ENCODE measurements at regions not wholly inside any gene's neighbourhood (a gene's known extent, or its start where the extent isn't known, plus 50 kb on each side); places are given as distances from the start of the nearest gene placed in this dataset.
A peak's percentile ranks its signal among the peaks of the same experiment; 100 is the strongest.

DNA sequence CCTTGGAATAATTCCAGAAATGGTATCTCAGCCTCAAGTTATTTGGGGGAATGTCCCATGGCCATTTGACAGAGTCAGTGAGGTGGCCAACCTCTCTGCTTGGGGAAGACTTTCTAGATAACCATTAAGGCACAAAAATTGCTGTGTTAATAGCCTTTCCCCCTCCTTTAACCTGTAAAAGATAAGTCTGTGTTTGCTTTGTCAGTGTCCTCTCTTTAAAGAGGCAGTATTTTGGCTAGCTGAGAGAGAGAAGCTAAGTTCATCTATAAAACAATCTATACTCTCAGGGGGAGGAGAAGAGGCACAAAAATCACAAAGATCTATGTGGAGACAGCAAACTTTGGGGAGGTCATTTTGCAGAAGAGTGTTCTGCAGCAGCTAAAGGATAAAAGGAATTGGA lies 72.1 kb downstream of the PLCE1 start (continued):
- no peak for TF ChIP-seq ZFP90 (CRISPR knock-in tag; IDR thresholded peaks at IDR 0.05; ENCODE audit: borderline replicate concordance)
- no peak for TF ChIP-seq MBD4 (IDR thresholded peaks at IDR 0.05; ENCODE audit: borderline replicate concordance, low read length)
- no peak for TF ChIP-seq MAF1 (CRISPR knock-in tag; IDR thresholded peaks at IDR 0.05; ENCODE audit: borderline replicate concordance)
- no peak for TF ChIP-seq NFIC (IDR thresholded peaks at IDR 0.05; ENCODE audit: low read length)
- TF ChIP-seq CC2D1A (CRISPR knock-in tag; IDR thresholded peaks at IDR 0.05): no peak
- TF ChIP-seq, protein P1, sequence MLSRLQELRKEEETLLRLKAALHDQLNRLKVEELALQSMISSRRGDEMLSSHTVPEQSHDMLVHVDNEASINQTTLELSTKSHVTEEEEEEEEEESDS (CRISPR knock-in tag; IDR thresholded peaks at IDR 0.05; ENCODE audit: borderline replicate concordance): no peak

DNA sequence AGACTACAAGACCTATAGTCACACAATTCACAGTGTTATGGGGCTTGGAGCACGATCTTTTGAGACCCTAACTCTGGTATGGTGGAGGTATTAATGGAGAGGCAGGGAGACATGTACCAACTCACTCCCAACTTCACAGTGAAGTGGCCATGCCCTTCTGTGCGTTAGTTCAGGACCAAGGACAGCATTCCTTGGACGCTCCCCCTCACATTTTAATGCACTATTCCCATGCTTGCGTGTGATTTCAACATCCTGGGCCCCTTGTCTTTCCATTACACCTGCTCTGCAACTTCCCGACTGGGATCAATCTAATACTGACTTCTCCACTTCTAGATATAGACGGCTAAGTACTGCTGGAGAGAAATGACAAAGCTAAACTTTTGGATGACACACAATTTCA lies 72.7 kb downstream of the PLCE1 start:
- no peaks in the 10 kb centered on the region for H4K20me1 ChIP-seq (ENCODE audit: insufficient read depth, low read length)
- H2AFZ ChIP-seq (ENCODE audit: low read length): no peak overlapping the region
- no peaks in the 10 kb centered on the region for H3K36me3 ChIP-seq (replicated peaks in 1 of 2; ENCODE audit: control insufficient read depth in 1 of 2, insufficient read depth in 2 of 2, low read length in 2 of 2)
- WGBS (ENCODE audit: low lambda C conversion rate): 23% methylated on average over 6 of the region's 6 CpGs
- in situ Hi-C loops (cut with HindIII; ENCODE audit: extremely low pct_ligation_motif_present, low pct_unique_long_range_greater_than_20kb): no loop called here
- no peak overlapping the region for H3K27ac ChIP-seq (ENCODE audit: extremely low read length, insufficient read depth, low read length)
- no peak for ATAC-seq
- intact Hi-C loops (cut with micrococcal nuclease; ENCODE audit: unreplicated experiment): no loop called here
- H3K4me3 ChIP-seq (replicated peaks in 1 of 3; ENCODE audit: insufficient read depth in 1 of 3, low read depth in 2 of 3, low read length in 3 of 3): no peak overlapping the region
- FAIRE-seq: no peak
- no peaks in the 10 kb centered on the region for H3K79me2 ChIP-seq (ENCODE audit: insufficient read depth, low read length)
- DNase-seq (ENCODE audit: low spot score): peak; percentile 18
- H3K9me3 ChIP-seq (ENCODE audit: low read length): no peaks in the 10 kb centered on the region
- no peak overlapping the region for H3K4me2 ChIP-seq (ENCODE audit: low read depth, low read length)
- H3K9ac ChIP-seq (ENCODE audit: insufficient read depth, low read depth, low read length): no peak overlapping the region
- ChIA-PET CTCF (ENCODE audit: low intra/inter-chr PET ratio, low total read pairs) (no interaction called here), POLR2A (no interaction called here)
- no TSS peak for BruUV-seq (replicated peaks)
- H3K27me3 ChIP-seq (ENCODE audit: control insufficient read depth in 1 of 2, insufficient read depth in 2 of 2, low read length in 2 of 2): no peaks in the 10 kb centered on the region
- H3K4me1 ChIP-seq (ENCODE audit: insufficient read depth, low read length): no peaks in the 10 kb centered on the region
- TF ChIP-seq ZNF441 (CRISPR knock-in tag; IDR thresholded peaks at IDR 0.05; ENCODE audit: borderline replicate concordance) (peak; percentile 42; the same call in 1 of the 2 replicates), NFKB2 (CRISPR knock-in tag; IDR thresholded peaks at IDR 0.05; ENCODE audit: borderline replicate concordance) (no peak), TEAD3 (CRISPR knock-in tag; optimal IDR thresholded peaks at IDR 0.05; ENCODE audit: borderline replicate concordance) (peak; percentile 27), ADNP (CRISPR knock-in tag; IDR thresholded peaks at IDR 0.05) (no peak), ZNF367 (CRISPR knock-in tag; IDR thresholded peaks at IDR 0.05; ENCODE audit: borderline replicate concordance) (no peak), ZNF460 (CRISPR knock-in tag; IDR thresholded peaks at IDR 0.05; ENCODE audit: borderline replicate concordance) (no peak), ZFP41 (CRISPR knock-in tag; IDR thresholded peaks at IDR 0.05; ENCODE audit: borderline replicate concordance) (no peak)
- TF ChIP-seq, protein P2, sequence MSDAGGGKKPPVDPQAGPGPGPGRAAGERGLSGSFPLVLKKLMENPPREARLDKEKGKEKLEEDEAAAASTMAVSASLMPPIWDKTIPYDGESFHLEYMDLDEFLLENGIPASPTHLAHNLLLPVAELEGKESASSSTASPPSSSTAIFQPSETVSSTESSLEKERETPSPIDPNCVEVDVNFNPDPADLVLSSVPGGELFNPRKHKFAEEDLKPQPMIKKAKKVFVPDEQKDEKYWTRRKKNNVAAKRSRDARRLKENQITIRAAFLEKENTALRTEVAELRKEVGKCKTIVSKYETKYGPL (CRISPR knock-in tag; IDR thresholded peaks at IDR 0.05): peak; percentile 45; the same call in 1 of the 2 replicates
- TF ChIP-seq, protein P3, sequence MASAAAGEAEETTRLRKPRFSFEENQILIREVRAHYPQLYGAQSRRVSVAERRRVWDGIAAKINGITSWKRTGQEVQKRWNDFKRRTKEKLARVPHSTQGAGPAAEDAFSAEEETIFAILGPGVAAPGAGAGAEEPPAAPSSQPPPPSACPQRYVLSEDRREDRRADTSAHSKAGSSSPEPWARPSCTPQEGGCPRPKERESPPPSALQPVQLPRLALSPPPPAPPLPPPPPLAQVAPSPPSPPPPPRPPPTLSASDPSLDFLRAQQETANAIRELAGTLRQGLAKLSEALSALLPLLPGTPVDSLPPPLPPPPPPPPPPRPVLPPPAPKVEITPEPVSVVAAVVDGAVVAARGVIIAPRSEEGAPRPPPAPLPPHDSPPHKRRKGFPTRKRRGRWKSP (CRISPR knock-in tag; IDR thresholded peaks at IDR 0.05): no peak
- TF ChIP-seq, protein P4, sequence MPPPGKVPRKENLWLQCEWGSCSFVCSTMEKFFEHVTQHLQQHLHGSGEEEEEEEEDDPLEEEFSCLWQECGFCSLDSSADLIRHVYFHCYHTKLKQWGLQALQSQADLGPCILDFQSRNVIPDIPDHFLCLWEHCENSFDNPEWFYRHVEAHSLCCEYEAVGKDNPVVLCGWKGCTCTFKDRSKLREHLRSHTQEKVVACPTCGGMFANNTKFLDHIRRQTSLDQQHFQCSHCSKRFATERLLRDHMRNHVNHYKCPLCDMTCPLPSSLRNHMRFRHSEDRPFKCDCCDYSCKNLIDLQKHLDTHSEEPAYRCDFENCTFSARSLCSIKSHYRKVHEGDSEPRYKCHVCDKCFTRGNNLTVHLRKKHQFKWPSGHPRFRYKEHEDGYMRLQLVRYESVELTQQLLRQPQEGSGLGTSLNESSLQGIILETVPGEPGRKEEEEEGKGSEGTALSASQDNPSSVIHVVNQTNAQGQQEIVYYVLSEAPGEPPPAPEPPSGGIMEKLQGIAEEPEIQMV (CRISPR knock-in tag; IDR thresholded peaks at IDR 0.05; ENCODE audit: low read depth): no peak
- TF ChIP-seq, protein P5, sequence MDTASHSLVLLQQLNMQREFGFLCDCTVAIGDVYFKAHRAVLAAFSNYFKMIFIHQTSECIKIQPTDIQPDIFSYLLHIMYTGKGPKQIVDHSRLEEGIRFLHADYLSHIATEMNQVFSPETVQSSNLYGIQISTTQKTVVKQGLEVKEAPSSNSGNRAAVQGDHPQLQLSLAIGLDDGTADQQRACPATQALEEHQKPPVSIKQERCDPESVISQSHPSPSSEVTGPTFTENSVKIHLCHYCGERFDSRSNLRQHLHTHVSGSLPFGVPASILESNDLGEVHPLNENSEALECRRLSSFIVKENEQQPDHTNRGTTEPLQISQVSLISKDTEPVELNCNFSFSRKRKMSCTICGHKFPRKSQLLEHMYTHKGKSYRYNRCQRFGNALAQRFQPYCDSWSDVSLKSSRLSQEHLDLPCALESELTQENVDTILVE (CRISPR knock-in tag; IDR thresholded peaks at IDR 0.05): 0 out of 2 replicates have a peak, but pooled peaks have one; percentile 28
